Natural killer cell (primary cell): ENCODE measurements at regions not wholly inside any gene's neighbourhood (a gene's known extent, or its start where the extent isn't known, plus 50 kb on each side); places are given as distances from the start of the nearest gene placed in this dataset.

Experiments
- ATAC-seq, 3 donors: fragments of 150-1000 bp in 2 of 3; fragments of 200-7000 bp in 1 of 3; cut with Tn5 transposase; 1 replicate in 1 of 3; 2 replicates in 2 of 3; pipeline ENCODE4 v1.10.0; 2021; ENCODE audit warnings: mild to moderate bottlenecking in 2 of 3, moderate library complexity in 2 of 3
- DNase-seq, 2 donors: peaks; one replicate each; pipeline versions ENCODE4 v3.0.0 to v3.0.0-alpha.2; 2013 to 2021; ENCODE audit warnings: mixed read lengths in 1 of 2
- H3K27ac ChIP-seq: one replicate; pipeline ENCODE4 v1.5.1; 2013; ENCODE audit warnings: mild to moderate bottlenecking, low read length
- H3K27me3 ChIP-seq: one replicate; pipeline ENCODE4 v1.6.1; 2013; ENCODE audit warnings: low read length; ENCODE audit not compliant: control insufficient read depth, insufficient read depth
- H3K36me3 ChIP-seq: one replicate; pipeline ENCODE4 v1.6.1; 2013; ENCODE audit warnings: low read length; ENCODE audit not compliant: control insufficient read depth, insufficient read depth
- H3K4me1 ChIP-seq: one replicate; pipeline ENCODE4 v1.6.1; 2013; ENCODE audit warnings: low read length; ENCODE audit not compliant: control insufficient read depth, insufficient read depth
- H3K4me3 ChIP-seq: one replicate; pipeline ENCODE4 v1.5.1; 2013; ENCODE audit warnings: low read length
- H3K9me3 ChIP-seq: one replicate; pipeline ENCODE4 v1.6.1; 2013; ENCODE audit warnings: low read length; ENCODE audit not compliant: control insufficient read depth, insufficient read depth
- H3K27ac Mint-ChIP-seq, 2 donors: one replicate each; pipeline ENCODE4 v1.8.0; 2022; ENCODE audit warnings: mild to moderate bottlenecking in 2 of 2, mixed read lengths in 2 of 2, moderate library complexity in 1 of 2
- H3K27me3 Mint-ChIP-seq, 2 donors: one replicate each; pipeline ENCODE4 v1.8.0; 2022; ENCODE audit warnings: low read depth in 2 of 2, mixed read lengths in 2 of 2
- H3K36me3 Mint-ChIP-seq: one replicate; pipeline ENCODE4 v1.8.0; 2022; ENCODE audit warnings: mixed read lengths
- H3K4me1 Mint-ChIP-seq, 2 donors: one replicate each; pipeline ENCODE4 v1.8.0; 2022; ENCODE audit warnings: mixed read lengths in 2 of 2
- H3K4me3 Mint-ChIP-seq: one replicate; pipeline ENCODE4 v1.8.0; 2022; ENCODE audit warnings: mild to moderate bottlenecking, moderate library complexity, mixed read lengths
- H3K9me3 Mint-ChIP-seq, 2 donors: one replicate each; pipeline ENCODE4 v1.8.0; 2022; ENCODE audit warnings: mixed read lengths in 2 of 2
- CTCF ChIP-seq: fragments of 200-600 bp; IDR thresholded peaks from one replicate; pipeline ENCODE4 v1.8.0; 2022; ENCODE audit warnings: antibody characterized with exemption
- WGBS: methylation state at CpG from one replicate; pipeline ENCODE4 v1.1.7; 2013; ENCODE audit warnings: missing lambda C conversion rate; ENCODE audit not compliant: insufficient coverage; 5-methylcytosine and 5-hydroxymethylcytosine counted together
- intact Hi-C: fragments of 100-400 bp; cut with micrococcal nuclease; formaldehyde crosslinking; loops from one replicate; pipeline ENCODE4 v1.14.2; 2022

- Mint-ChIP-seq H3K27me3 (no peaks in the 10 kb centered on the region), H3K4me3 (no peak overlapping the region), H3K9me3 (peaks cover 0 to 4% of the 10 kb centered on the region in 2 donors), H3K4me1 (no peaks in the 10 kb centered on the region), H3K27ac (no peak overlapping the region), H3K36me3 (no peaks in the 10 kb centered on the region)
- DNase-seq (no peak), ATAC-seq (no peak)
- no peaks in the 10 kb centered on the region for H3K9me3 ChIP-seq
- no peak for TF ChIP-seq CTCF
- intact Hi-C loops = no loop called here
- no peak overlapping the region for H3K4me3 ChIP-seq
- 68% methylated on average over 4 of the region's 6 CpGs for WGBS
- no peaks in the 10 kb centered on the region for H3K4me1 ChIP-seq
- H3K27me3 ChIP-seq = no peaks in the 10 kb centered on the region
- no peaks in the 10 kb centered on the region for H3K36me3 ChIP-seq
- no peak overlapping the region for H3K27ac ChIP-seq
Observed at GRCh38 chrX:76931518-76931917, 504.0 kb downstream of the MAGEE1 start.

GRCh38 chrX:76957485-76957884 is 489.7 kb upstream of the FGF16 start:
- intact Hi-C loops = no loop called here

GRCh38 chrX:76971393-76972376 is 475.5 kb upstream of the FGF16 start:
- intact Hi-C loops = no loop called here
- Mint-ChIP-seq H3K27ac (no peak overlapping the region), H3K4me1 (no peaks in the 10 kb centered on the region), H3K36me3 (no peaks in the 10 kb centered on the region), H3K27me3 (peaks cover 0 to 7% of the 10 kb centered on the region in 2 donors), H3K9me3 (no peaks in the 10 kb centered on the region), H3K4me3 (no peak overlapping the region)
- no peak for TF ChIP-seq CTCF
- Histone ChIP-seq H3K27ac (no peak overlapping the region), H3K4me3 (no peak overlapping the region), H3K4me1 (no peaks in the 10 kb centered on the region), H3K9me3 (no peaks in the 10 kb centered on the region), H3K36me3 (no peaks in the 10 kb centered on the region), H3K27me3 (no peaks in the 10 kb centered on the region)
- DNase-seq (no peak), ATAC-seq (no peak)
- WGBS = 0% methylated on average over 1 of the region's 1 CpG

More at GRCh38 chrX:76957485-76957884, 489.7 kb upstream of the FGF16 start:
- no peaks in the 10 kb centered on the region for H3K36me3 ChIP-seq
- H3K4me1 ChIP-seq = no peaks in the 10 kb centered on the region
- Mint-ChIP-seq H3K9me3 (peaks cover 0 to 12% of the 10 kb centered on the region in 2 donors), H3K36me3 (no peaks in the 10 kb centered on the region), H3K4me1 (no peaks in the 10 kb centered on the region), H3K27me3 (no peaks in the 10 kb centered on the region), H3K27ac (no peak overlapping the region), H3K4me3 (no peak overlapping the region)
- H3K27ac ChIP-seq = no peak overlapping the region
- TF ChIP-seq CTCF = no peak
- no peaks in the 10 kb centered on the region for H3K27me3 ChIP-seq
- no peak for DNase-seq
- H3K9me3 ChIP-seq = no peaks in the 10 kb centered on the region
- H3K4me3 ChIP-seq = no peak overlapping the region
- 95% methylated on average over 1 of the region's 1 CpG for WGBS
- ATAC-seq = no peak
